H9 (cell line): ENCODE measurements at regions not wholly inside any gene's neighbourhood (a gene's known extent, or its start where the extent isn't known, plus 50 kb on each side); places are given as distances from the start of the nearest gene placed in this dataset.

ENCODE experiments used
- DNase-seq: peaks from one replicate; pipeline ENCODE4 v3.0.0-alpha.2; 2017
- H2AFZ ChIP-seq: one replicate; pipeline ENCODE4 v1.6.1; 2013; ENCODE audit warnings: mild to moderate bottlenecking, low read length, control low read depth, moderate library complexity
- H2AK5ac ChIP-seq: 2 replicates; pipeline ENCODE4 v1.6.1; 2013; ENCODE audit warnings: low read length, control low read depth, mixed read lengths; ENCODE audit not compliant: insufficient read length
- H2BK120ac ChIP-seq: one replicate; pipeline ENCODE4 v1.6.1; 2013; ENCODE audit warnings: low read depth, mild to moderate bottlenecking, low read length, control low read depth, inconsistent platforms; ENCODE audit not compliant: poor library complexity, severe bottlenecking
- H2BK12ac ChIP-seq: 2 replicates; pipeline ENCODE4 v1.6.1; 2013; ENCODE audit warnings: low read length, control low read depth, mixed read lengths, low read depth; ENCODE audit not compliant: insufficient read length
- H2BK15ac ChIP-seq: 2 replicates; pipeline ENCODE4 v1.6.1; 2013; ENCODE audit warnings: low read depth, low read length, control low read depth
- H2BK20ac ChIP-seq: one replicate; pipeline ENCODE4 v1.6.1; 2013; ENCODE audit warnings: low read depth, mild to moderate bottlenecking, low read length, control low read depth, inconsistent platforms; ENCODE audit not compliant: poor library complexity, severe bottlenecking
- H2BK5ac ChIP-seq: 2 replicates; pipeline ENCODE4 v1.6.1; 2013; ENCODE audit warnings: low read length, control low read depth, mixed read lengths; ENCODE audit not compliant: insufficient read length
- H3K14ac ChIP-seq: 2 replicates; pipeline ENCODE4 v1.6.1; 2013; ENCODE audit warnings: low read length, control low read depth; ENCODE audit not compliant: insufficient read depth
- H3K18ac ChIP-seq: 2 replicates; pipeline ENCODE4 v1.6.1; 2013; ENCODE audit warnings: low read depth, mild to moderate bottlenecking, mixed read lengths, low read length, control low read depth; ENCODE audit not compliant: insufficient read length
- H3K23ac ChIP-seq: 2 replicates; pipeline ENCODE4 v1.6.1; 2013; ENCODE audit warnings: low read length, control low read depth, mixed read lengths, low read depth; ENCODE audit not compliant: insufficient read length
- H3K23me2 ChIP-seq: 2 replicates; pipeline ENCODE4 v1.6.1; 2013; ENCODE audit warnings: low read depth, mild to moderate bottlenecking, mixed read lengths, low read length, control low read depth; ENCODE audit not compliant: insufficient read length, poor library complexity, severe bottlenecking
- H3K27ac ChIP-seq: 2 replicates; pipeline ENCODE4 v1.5.1; 2013; ENCODE audit warnings: low read length, control low read depth, mixed read lengths, low read depth; ENCODE audit not compliant: insufficient read length
- H3K27me3 ChIP-seq: 2 replicates; pipeline ENCODE4 v1.6.1; 2013; ENCODE audit warnings: low read length, control low read depth, inconsistent platforms; ENCODE audit not compliant: insufficient read depth
- H3K4ac ChIP-seq: 2 replicates; pipeline ENCODE4 v1.6.1; 2013; ENCODE audit warnings: low read depth, mild to moderate bottlenecking, control low read depth, inconsistent platforms, low read length, moderate library complexity
- H3K4me1 ChIP-seq: 2 replicates; pipeline ENCODE4 v1.6.1; 2013; ENCODE audit warnings: low read length, control low read depth, inconsistent platforms; ENCODE audit not compliant: insufficient read depth
- H3K4me2 ChIP-seq: 2 replicates; pipeline ENCODE4 v1.6.1; 2013; ENCODE audit warnings: low read length, control low read depth, mixed read lengths; ENCODE audit not compliant: insufficient read length, insufficient read depth
- H3K56ac ChIP-seq: 2 replicates; pipeline ENCODE4 v1.6.1; 2013; ENCODE audit warnings: low read depth, mild to moderate bottlenecking, mixed read lengths, low read length, control low read depth; ENCODE audit not compliant: insufficient read length
- H3K79me1 ChIP-seq: 2 replicates; pipeline ENCODE4 v1.6.1; 2013; ENCODE audit warnings: low read depth, mild to moderate bottlenecking, moderate library complexity, low read length, control low read depth, inconsistent platforms; ENCODE audit not compliant: insufficient read depth, poor library complexity, severe bottlenecking
- H3K79me2 ChIP-seq: 2 replicates; pipeline ENCODE4 v1.6.1; 2013; ENCODE audit warnings: low read length, control low read depth, inconsistent platforms; ENCODE audit not compliant: insufficient read depth
- H3K9ac ChIP-seq: 2 replicates; pipeline ENCODE4 v1.6.1; 2013; ENCODE audit warnings: low read length, control low read depth, mixed read lengths; ENCODE audit not compliant: insufficient read length; ENCODE audit errors: extremely low read depth
- H3K9me3 ChIP-seq: one replicate; pipeline ENCODE4 v1.6.1; 2013; ENCODE audit warnings: low read depth, low read length, inconsistent platforms; ENCODE audit not compliant: control insufficient read depth
- H3T11ph ChIP-seq: one replicate; pipeline ENCODE4 v1.6.1; 2013; ENCODE audit warnings: mild to moderate bottlenecking, low read length, control low read depth, inconsistent platforms
- H4K20me1 ChIP-seq: one replicate; pipeline ENCODE4 v1.6.1; 2013; ENCODE audit not compliant: control insufficient read depth, insufficient read length, insufficient read depth
- H4K5ac ChIP-seq: 2 replicates; pipeline ENCODE4 v1.6.1; 2013; ENCODE audit warnings: low read depth, mild to moderate bottlenecking, mixed read lengths, low read length, control low read depth; ENCODE audit not compliant: insufficient read length
- H4K8ac ChIP-seq: replicated peaks from 2 replicates; pipeline ENCODE4 v1.6.1; 2013; ENCODE audit warnings: low read length, control low read depth, mixed read lengths, low read depth; ENCODE audit not compliant: insufficient read length
- H4K91ac ChIP-seq: 2 replicates; pipeline ENCODE4 v1.6.1; 2013; ENCODE audit warnings: low read depth, mild to moderate bottlenecking, moderate library complexity, mixed read lengths, low read length, control low read depth; ENCODE audit not compliant: insufficient read length
- H3K27ac Mint-ChIP-seq, 3 experiments: 2 replicates in 2 of 3; 3 replicates in 1 of 3; pipeline ENCODE4 v1.8.0; 2020 to 2021; ENCODE audit warnings: mixed read lengths in 3 of 3, mild to moderate bottlenecking in 1 of 3, moderate library complexity in 1 of 3
- H3K27me3 Mint-ChIP-seq: 2 replicates; pipeline ENCODE4 v1.8.0; 2021; ENCODE audit warnings: low read depth, mild to moderate bottlenecking, moderate library complexity, mixed read lengths
- H3K36me3 Mint-ChIP-seq, 3 experiments: 2 replicates in 2 of 3; 3 replicates in 1 of 3; pipeline ENCODE4 v1.8.0; 2020 to 2021; ENCODE audit warnings: low read depth in 3 of 3, mixed read lengths in 3 of 3; ENCODE audit not compliant: insufficient read depth in 1 of 3
- H3K4me1 Mint-ChIP-seq, 2 experiments: 2 replicates each; pipeline ENCODE4 v1.8.0; 2020; ENCODE audit warnings: mixed read lengths in 2 of 2
- H3K4me3 Mint-ChIP-seq, 2 experiments: 2 replicates in 1 of 2; 3 replicates in 1 of 2; pipeline ENCODE4 v1.8.0; 2020 to 2021; ENCODE audit warnings: mild to moderate bottlenecking in 2 of 2, mixed read lengths in 2 of 2, moderate library complexity in 1 of 2
- H3K9me3 Mint-ChIP-seq, 2 experiments: 2 replicates in 1 of 2; 3 replicates in 1 of 2; pipeline ENCODE4 v1.8.0; 2020; ENCODE audit warnings: mild to moderate bottlenecking in 2 of 2, mixed read lengths in 2 of 2, moderate library complexity in 1 of 2
- CTCF ChIP-seq: fragments of 200-600 bp; sonication (generic); conservative IDR thresholded peaks from 3 replicates; pipeline ENCODE4 v1.8.0; 2021; ENCODE audit warnings: antibody characterized with exemption, mild to moderate bottlenecking
- WGBS: extraction: QIAGEN DNeasy Blood & Tissue Kit; methylation state at CpG from one replicate; pipeline ENCODE4 v1.1.7; 2013; ENCODE audit warnings: missing lambda C conversion rate, low lambda C conversion rate, mixed read lengths; ENCODE audit not compliant: insufficient read length; ENCODE audit errors: extremely low coverage; 5-methylcytosine and 5-hydroxymethylcytosine counted together

DNA sequence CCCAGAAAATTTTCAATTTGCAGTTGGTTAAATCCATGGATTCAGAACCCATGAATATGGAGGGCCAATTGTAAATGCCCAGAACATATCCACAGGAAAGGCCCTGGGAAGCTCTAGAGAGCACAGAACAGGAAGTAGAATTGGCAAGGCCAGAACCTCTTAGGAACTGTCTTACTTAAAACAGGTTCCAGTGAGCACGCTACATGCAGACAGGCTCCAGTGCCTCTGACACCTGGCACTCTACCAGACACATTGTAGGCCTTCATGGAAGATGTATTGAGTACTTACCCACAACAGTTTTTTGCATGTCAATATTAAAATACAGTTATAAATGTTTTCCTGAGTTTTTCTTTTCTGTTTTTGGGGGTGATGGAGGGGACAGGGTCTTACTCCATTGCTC lies 188.2 kb upstream of the FRMD6 start:
- H2BK120ac ChIP-seq, result no peak overlapping the region
- H4K20me1 ChIP-seq, result no peaks in the 10 kb centered on the region
- H3K23ac ChIP-seq, result no peak overlapping the region
- Mint-ChIP-seq H3K27ac (peak overlapping the region in 1 of 3 experiments; percentile 30; a peak in 1 of 7 replicates), H3K27me3 (peaks cover 3% of the 10 kb centered on the region; the same call in 1 of the 2 replicates), H3K36me3 (peaks cover 3 to 13% (median 4%) of the 10 kb centered on the region in 3 experiments; a peak in 4 of 7 replicates), H3K4me1 (peaks cover 2 to 5% of the 10 kb centered on the region in 2 experiments; a peak in 3 of 4 replicates), H3K4me3 (no peak overlapping the region), H3K9me3 (peaks cover 11% of the 10 kb centered on the region in 2 experiments)
- DNase-seq, result no peak
- no peak overlapping the region for H3K27ac ChIP-seq
- no peaks in the 10 kb centered on the region for H3K4me1 ChIP-seq
- H2BK20ac ChIP-seq, result no peak overlapping the region
- H3K23me2 ChIP-seq, result no peaks in the 10 kb centered on the region
- no peaks in the 10 kb centered on the region for H3K79me1 ChIP-seq
- no peak overlapping the region for H3K4me2 ChIP-seq
- no peak overlapping the region for H3K56ac ChIP-seq
- TF ChIP-seq CTCF, result no peak
- no peak overlapping the region for H3K4ac ChIP-seq
- no peak overlapping the region for H3K18ac ChIP-seq
- H3K14ac ChIP-seq, result no peak overlapping the region
- H3T11ph ChIP-seq, result no peak overlapping the region
- H3K9ac ChIP-seq, result no peak overlapping the region
- no peaks in the 10 kb centered on the region for H3K79me2 ChIP-seq
- no peaks in the 10 kb centered on the region for H3K27me3 ChIP-seq
- H4K91ac ChIP-seq, result no peak overlapping the region
- H2BK5ac ChIP-seq, result no peak overlapping the region
- H2AFZ ChIP-seq, result no peak overlapping the region
- no peak overlapping the region for H2BK15ac ChIP-seq
- H4K5ac ChIP-seq, result no peak overlapping the region
- H4K8ac ChIP-seq, result no peak overlapping the region
- no peak overlapping the region for H2BK12ac ChIP-seq
- H2AK5ac ChIP-seq, result no peak overlapping the region
- no peaks in the 10 kb centered on the region for H3K9me3 ChIP-seq
- no CpG with 5 or more reads among the region's 1 CpG for WGBS
